Gastrocnemius medialis (tissue), 4 donors: ENCODE measurements at regions not wholly inside any gene's neighbourhood (a gene's known extent, or its start where the extent isn't known, plus 50 kb on each side); places are given as distances from the start of the nearest gene placed in this dataset.
"Not testable (repeated sequence)": the region's sequence is repeated elsewhere in the genome, so short reads cannot be mapped to it uniquely, and the experiment has no call there.

ENCODE experiments used
- POLR2A ChIP-seq, 2 donors: fragments of 450-650 bp; IDR thresholded peaks; one replicate each; pipeline ENCODE4 v1.6.1; 2017; ENCODE audit warnings: antibody characterized with exemption in 2 of 2, mild to moderate bottlenecking in 2 of 2, moderate library complexity in 2 of 2
- TF ChIP-seq, protein P1 (sequence below), 5 experiments: fragments of 450-650 bp in 3 of 5; fragments of 200-600 bp in 2 of 5; sonication (generic) in 2 of 5; IDR thresholded peaks in 4 of 5; conservative IDR thresholded peaks in 1 of 5; 1 replicate in 4 of 5; 2 replicates in 1 of 5; pipeline ENCODE4 v1.5.1; 2016 to 2019; ENCODE audit warnings: antibody characterized with exemption in 5 of 5, mild to moderate bottlenecking in 3 of 5, moderate library complexity in 3 of 5

DNA sequence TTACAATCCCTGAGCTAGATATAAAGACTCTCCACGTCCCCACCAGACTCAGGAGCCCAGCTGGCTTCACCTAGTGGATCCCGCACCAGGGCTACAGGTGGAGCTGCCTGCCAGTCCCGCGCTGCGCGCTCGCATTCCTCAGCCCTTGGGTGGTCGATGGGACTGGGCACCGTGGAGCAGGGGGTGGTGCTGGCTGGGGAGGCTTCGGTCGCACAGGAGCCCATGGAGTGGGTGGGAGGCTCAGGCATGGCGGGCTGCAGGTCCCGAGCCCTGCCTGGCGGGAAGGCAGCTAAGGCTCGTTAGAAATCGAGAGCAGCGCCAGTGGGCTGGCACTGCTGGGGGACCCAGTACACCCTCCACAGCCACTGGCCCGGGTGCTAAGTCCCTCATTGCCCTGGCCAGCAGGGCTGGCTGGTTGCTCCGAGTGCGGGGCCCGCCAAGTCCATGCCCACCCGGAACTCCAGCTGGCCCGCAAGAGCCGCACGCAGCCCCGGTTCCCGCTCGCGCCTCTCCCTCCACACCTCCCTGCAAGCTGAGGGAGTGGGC, 423.7 kb downstream of the OLFM4 start:
- TF ChIP-seq, protein P1, sequence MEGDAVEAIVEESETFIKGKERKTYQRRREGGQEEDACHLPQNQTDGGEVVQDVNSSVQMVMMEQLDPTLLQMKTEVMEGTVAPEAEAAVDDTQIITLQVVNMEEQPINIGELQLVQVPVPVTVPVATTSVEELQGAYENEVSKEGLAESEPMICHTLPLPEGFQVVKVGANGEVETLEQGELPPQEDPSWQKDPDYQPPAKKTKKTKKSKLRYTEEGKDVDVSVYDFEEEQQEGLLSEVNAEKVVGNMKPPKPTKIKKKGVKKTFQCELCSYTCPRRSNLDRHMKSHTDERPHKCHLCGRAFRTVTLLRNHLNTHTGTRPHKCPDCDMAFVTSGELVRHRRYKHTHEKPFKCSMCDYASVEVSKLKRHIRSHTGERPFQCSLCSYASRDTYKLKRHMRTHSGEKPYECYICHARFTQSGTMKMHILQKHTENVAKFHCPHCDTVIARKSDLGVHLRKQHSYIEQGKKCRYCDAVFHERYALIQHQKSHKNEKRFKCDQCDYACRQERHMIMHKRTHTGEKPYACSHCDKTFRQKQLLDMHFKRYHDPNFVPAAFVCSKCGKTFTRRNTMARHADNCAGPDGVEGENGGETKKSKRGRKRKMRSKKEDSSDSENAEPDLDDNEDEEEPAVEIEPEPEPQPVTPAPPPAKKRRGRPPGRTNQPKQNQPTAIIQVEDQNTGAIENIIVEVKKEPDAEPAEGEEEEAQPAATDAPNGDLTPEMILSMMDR (IDR thresholded peaks at IDR 0.05 in 4 of 5, conservative IDR thresholded peaks at IDR 0.05 in 1 of 5), result not testable (repeated sequence)
- not testable (repeated sequence) for TF ChIP-seq POLR2A (IDR thresholded peaks at IDR 0.05)
